ENCODE measurements at regions not wholly inside any gene's neighbourhood (a gene's known extent, or its start where the extent isn't known, plus 50 kb on each side); places are given as distances from the start of the nearest gene placed in this dataset.
"Not testable (repeated sequence)": the region's sequence is repeated elsewhere in the genome, so short reads cannot be mapped to it uniquely, and the experiment has no call there.

- DNase-seq (ENCODE audit: low read depth), result no peak
Measured at GRCh38 chr15:62270216-62270921, 105.3 kb upstream of the C2CD4B start.

DNA sequence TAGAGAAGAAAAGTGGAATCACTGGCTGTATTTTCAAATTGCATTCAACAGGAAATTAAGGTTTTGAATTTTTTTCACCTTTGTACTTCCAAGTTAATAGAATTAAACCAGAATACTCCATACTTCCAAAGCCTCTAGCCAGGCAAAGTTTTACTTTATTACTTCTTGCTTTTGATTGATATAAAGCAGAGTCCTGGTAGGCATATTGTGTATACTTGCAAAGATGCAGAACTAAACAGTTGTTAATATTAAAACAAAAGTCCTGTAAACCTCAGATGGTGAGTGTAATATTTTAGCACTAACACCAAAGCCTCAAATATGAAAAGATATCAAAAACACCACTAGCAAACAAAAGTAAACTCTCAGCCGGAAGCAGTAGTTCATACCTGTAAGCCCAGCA, 107.2 kb upstream of the C2CD4B start:
- DNase-seq (ENCODE audit: low read depth), result no peak

DNA sequence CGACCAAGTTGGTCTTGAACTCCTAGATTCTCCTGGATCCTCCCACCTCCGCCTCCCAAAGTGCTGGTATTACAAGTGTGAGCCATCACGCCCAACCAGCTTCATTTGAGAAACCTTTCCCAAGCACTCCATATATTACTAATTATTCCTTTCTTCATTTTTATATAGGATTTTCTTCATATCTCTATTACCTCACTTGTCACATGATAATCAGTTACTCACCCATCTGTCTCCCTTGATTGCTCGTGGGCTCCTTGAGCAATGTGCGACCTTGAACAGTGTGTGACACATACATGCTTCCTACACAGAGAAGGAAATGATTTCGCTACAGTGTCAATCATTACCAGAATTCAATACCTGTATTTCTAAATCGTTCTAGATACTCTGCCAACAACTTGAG, 110.7 kb upstream of the C2CD4B start:
- no peak for DNase-seq (ENCODE audit: low read depth)

DNA sequence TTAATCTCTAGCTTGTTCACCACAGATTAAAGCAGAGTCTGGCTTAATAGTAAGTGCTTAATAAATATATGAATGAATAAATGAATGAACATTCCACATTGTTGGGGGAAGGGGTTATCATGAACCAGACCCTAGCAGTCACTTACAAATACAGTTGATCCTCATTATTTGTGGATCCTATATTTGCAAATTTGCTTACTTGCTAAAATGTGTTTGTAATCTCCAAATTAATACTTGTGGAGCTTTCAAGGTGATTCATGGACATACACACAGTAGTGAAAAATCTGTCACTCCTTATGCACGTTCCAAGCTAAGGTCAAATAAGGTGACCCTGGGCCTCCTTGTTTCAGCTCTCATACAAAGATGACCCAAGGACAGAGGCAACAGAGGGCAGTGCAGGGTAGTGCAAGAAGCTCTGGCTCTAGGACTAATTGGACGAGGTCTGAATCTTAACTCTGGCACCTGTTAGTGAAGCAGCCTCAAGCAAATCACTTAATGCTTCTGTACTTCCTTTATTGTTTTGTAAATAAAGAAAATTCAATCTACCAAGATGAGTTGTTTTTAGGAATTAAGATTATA, 112.8 kb upstream of the C2CD4B start:
- no peak for DNase-seq (ENCODE audit: low read depth)

DNA sequence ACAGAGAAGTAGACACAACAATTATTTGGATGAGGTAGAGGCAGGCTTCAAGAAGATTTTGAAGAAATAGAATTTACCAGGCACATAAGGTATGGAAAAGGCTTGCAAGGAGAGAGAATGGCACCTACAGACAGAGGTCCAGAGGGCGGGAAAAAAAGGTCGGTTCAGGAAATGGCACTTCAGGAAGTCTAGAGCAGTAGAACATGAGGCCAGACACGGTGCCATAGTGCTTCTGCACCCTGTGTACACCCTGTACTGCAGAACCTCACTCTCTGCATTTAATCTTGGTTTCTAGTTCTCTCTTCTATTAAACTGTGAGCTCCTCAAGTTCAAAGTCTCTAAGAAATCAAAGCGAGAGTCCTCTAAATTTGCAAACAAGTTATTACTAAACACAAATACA, 113.4 kb upstream of the C2CD4B start:
- no peak for DNase-seq (ENCODE audit: low read depth)

DNA sequence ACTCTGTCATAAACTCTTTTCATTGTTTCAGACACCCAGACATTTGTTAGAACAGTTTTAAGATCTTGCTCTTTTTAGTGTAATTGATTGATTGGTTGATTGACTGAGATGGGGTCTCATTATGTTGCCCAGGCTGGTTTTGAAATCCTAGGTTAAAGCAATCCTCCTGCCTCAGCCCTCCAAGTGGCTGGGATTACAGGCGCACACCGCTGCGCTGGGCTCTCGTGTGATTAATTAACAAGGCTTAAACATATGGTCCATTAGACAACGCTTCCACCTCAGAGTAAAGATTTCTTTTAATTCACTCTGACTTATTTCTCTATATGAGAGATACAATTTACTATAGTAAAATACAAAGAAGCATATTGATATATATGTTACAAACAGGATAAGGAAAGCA, 114.0 kb upstream of the C2CD4B start:
- DNase-seq (ENCODE audit: low read depth), result no peak

DNA sequence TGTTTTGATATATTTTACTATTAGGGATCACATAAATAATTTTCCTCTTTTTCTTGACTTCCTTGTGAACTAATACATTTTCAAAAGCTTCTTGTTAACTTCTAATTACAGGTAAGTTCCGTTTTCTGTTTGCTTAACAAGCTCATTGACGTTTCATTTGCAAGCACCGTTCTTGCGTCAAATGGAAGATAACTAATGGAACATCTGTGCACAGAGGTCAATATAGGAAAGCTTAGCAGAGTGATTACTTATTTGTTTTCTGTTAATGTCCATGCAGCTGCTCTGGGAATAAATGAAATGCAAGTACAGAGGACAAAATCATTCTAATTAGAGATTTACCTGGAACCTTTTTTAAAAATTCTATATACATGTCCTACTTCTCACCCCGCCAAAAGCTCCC, 115.5 kb upstream of the C2CD4B start:
- no peak for DNase-seq (ENCODE audit: low read depth)

DNA sequence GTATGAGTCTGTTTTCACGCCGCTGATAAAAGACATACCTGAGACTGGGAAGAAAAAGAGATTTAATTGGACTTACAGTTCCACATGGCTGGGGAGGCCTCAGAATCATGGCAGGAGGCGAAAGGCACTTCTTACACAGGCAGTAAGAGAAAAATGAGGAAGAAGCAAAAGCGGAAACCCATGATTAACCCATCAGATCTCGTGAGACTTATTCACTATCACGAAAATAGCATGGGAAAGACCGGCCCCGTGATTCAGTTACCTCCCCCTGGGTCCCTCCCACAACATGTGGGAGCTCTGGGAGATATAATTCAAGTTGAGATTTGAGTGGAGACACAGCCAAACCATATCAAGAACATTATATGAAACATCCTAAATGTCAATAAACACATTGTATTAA, 116.7 kb upstream of the C2CD4B start:
- DNase-seq (ENCODE audit: low read depth), result not testable (repeated sequence)

DNA sequence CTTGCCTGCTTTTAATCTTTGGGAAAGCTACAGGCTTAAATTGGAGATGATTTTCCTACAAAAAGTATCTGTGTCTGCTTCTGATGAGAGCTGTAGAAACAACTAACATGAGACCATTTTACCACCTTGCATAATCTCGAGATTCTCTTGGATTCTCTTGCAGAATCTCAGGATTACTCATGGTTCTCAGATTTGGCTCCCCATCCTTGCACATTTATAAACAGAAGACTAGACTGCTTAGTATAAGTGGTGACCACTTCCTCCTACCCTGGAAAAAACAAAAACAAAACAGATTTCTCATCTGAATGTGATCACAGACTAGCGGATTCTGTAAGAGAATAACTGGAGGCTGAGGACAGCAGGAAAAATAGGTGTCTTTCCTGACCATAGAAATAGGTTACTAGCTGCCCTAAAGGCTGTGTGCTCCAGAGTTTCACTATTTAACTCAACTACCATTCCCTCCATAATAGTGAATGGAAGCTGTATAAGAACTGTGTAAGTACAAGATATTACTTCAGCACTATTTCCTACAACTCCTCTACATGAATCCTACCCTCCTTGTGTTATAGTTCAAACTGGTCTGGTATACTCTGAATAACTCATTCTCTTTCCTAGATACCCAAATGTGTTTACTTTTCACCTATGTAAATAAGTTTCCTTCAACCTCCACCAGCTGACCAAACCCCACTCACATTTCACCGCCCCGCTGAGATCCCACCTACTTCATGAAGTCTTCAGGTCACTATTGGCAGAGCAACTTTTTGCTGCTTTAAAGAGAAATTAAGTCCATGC, 122.2 kb upstream of the C2CD4B start:
- no peak for DNase-seq (ENCODE audit: low read depth)

DNA sequence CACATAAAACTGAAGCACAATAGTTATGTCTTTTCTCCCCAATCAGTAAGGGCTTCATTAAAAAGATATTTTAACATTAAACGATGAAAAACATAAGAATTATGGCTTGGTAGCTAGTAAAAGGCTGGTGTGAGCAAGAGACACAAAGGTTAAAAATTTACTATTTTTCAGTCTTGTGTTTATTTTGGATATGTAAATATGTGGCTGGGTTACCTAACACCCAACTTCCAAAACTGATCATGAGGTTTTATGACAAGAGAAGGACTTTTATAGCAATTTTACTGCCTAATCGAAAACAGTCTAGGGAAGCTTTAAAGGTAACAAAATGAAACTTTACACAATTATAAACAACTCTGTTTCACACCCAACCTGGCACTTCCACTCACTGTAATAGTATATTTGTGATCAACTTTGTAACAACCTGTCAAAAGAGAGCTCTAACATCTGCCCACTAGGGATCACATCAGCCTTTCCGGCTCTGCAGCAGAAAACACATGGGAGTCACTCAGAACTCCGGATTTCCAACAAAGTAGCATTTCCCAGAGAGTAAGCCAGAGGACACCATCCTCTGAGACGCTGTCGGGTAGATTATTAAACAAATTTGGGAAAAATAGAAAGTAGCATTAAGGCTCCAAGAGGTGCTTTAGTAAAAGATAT, 123.4 kb upstream of the C2CD4B start:
- DNase-seq (ENCODE audit: low read depth), result no peak

GRCh38 chr15:62291262-62291661, 126.2 kb upstream of the C2CD4B start:
- DNase-seq (ENCODE audit: low read depth), result no peak

DNA sequence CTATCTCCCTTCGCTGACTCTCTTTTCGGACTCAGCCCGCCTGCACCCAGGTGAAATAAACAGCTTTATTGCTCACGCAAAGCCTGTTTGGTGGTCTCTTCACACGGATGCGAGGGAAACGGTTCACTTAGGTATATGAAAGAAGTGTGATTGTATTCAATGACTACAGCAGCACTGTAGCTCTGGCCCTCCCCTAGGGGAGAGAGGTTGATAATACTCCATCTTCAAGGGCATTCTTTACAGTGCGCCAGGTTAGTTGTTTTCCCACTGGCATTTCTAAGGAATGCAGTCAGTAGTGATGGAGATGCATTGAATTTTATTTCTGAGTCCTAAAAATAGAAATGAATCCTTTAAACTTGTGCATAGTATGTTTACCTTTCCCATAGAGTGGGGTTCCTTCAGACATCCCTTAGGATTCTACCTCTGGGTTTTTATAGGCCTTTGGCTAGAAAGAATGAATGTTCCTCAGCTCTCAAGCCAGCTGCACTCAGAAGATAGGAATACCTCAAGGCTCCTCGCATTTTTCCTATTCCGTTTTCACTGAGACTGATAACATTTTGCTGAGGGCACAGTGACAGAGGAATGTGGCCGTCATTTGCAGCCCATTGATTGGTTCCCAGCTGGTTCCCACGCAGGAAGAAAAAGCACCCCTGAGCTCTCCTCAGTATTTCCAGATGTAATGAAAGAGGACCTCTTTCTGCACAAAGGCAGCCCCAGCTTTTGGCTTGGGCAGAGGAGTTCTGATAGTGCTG, 131.8 kb upstream of the C2CD4B start:
- no peak for DNase-seq (ENCODE audit: low read depth)

DNA sequence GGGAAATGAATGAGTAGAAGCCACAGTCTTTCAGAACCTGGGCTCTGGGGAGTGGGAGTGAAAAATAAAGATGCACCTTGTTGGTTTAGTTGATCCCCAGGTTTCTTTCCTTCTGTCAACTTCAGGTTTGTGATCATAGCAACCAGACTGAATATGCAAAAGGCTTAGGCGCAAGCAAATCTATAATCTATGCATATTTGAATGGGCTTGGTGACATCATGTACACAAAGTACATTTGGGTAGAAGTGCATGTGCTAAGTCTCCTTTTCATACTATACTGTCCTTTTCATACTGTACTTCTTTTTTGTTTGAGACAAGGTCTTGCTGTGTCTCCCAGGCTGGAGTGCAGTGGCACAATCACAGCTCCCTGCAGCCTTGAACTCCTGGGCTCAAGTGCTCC, 132.4 kb upstream of the C2CD4B start:
- no peak for DNase-seq (ENCODE audit: low read depth)

- no peak for DNase-seq (ENCODE audit: low read depth)
Measured at GRCh38 chr15:62297933-62298332, 132.8 kb upstream of the C2CD4B start.

- DNase-seq (ENCODE audit: low read depth), result no peak
Measured at GRCh38 chr15:62298811-62299210, 133.7 kb upstream of the C2CD4B start.

- DNase-seq (ENCODE audit: low read depth), result no peak
Measured at GRCh38 chr15:62299541-62299940, 134.5 kb upstream of the C2CD4B start.

DNA sequence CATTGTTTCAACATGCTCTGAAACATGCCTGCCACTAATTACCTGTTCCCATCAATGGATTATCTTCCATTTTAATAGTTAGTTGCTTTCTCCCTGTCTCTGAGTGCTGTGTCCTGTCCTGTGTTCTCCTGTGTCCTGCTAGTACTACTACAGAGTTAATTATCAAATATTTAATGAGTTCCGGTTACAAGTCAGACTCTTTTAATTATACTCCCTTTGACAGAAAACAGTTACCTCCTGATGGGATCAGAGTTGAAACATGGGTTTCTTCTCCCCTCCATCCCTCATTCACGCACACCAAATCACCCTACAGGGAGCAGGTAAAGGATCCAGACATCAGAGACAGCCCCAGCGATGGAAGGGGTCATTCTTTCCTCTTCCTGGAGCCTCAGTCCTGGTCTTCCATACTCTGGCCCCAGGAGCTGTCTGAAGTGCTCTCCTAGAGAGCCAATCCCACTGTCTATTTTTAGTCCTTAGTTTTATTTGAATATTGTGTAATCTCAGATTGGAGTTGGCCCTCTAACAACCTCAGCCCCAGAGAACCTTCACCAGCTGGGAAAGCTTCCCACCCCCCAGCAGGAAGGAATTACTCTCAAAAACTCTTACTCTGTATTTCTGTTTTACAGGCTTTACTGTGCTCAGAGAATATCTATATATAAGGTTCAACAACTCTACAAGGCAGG, 137.0 kb upstream of the C2CD4B start:
- DNase-seq (ENCODE audit: low read depth), result no peak

DNA sequence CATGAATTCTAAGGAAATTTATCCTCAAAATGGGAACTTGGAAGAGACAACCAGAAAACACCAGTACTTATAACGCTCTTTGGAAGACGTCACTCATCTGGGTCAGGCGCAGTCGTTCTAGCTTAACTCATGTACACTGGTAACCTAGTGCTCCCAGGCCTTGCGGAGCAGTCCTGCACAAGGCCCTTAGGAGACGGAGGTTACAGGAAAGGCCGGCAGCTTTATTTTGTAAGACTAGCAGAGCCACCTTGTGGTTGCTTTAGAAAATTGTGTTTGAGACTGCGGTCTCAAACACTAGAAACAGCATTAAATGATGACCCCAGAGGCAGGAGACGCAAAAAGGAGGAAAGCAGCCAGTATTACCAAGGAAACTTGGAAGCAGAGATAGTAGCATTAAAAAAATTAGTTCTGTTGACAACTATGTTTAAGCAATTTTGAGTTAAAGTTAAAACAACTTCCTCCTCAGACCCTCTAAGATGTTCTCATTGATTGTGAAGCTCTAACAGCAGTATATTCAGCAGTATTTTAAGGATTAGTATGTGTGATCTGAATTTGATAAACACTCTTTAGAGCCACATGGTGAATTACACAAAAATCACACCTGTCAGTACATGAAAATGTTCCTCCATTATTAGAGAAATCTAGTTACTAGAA, 141.9 kb upstream of the C2CD4B start:
- DNase-seq (ENCODE audit: low read depth), result peak; percentile 72

DNA sequence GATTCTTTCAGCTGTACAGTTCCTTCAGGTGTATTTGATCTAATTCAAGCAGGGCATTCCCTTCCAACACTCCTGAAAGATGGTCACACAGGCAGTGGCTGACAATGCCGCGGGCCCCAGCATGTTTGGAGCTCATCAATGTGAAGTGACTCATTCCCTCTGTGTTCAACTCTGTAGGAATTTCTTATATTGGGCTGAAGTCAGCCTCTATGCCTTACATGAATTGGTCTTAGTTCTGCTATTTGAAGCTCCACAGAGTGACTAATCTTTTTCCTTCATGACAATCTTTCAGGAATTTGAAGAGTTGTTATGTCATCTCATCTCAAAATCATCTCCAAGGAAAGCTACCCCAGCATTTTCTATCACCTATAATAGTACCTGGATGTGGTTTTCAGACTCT, 142.5 kb upstream of the C2CD4B start:
- DNase-seq (ENCODE audit: low read depth), result peak; percentile 42

DNA sequence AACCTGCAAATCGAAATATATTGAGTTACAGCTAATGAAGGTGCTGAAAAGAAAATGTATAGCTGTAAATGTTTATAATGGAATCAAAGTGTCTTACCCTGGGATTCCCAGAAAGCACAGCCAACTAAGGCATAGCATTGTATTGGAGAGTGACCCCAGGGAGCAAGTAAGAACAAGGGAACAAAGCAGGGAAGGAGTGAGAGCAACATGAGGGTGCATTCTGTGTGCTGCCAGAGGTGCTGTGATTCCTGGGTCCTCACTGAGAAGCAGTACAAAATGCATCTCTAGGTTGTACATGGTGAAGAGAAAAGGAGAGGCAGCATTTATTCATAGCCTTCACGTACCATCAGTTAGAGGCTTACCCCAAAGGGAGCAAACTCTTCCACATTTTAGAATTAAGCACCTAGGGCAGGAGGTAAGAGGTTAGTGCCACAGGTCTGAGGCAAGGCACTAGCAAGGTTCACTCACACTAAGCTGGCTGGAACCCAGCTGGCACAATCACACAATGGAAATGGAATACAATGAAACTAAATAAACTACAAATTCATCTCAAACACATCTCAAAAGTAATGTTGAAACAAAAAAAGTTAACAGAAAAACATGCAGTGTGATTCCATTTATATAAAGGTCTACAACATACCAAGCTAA, 151.5 kb upstream of the C2CD4B start:
- no peak for DNase-seq (ENCODE audit: low read depth)
